ENCODE measurements at regions not wholly inside any gene's neighbourhood (a gene's known extent, or its start where the extent isn't known, plus 50 kb on each side); places are given as distances from the start of the nearest gene placed in this dataset.

GRCh38 chr16:87127766-87128147, 189.4 kb downstream of the C16orf95 start:
- no peak overlapping the region for H3K27ac ChIP-seq
- H3K27me3 ChIP-seq: no peaks in the 10 kb centered on the region
- no peaks in the 10 kb centered on the region for H3K36me3 ChIP-seq
- H3K4me3 ChIP-seq (ENCODE audit: low read depth in 1 of 2, low read length in 1 of 2): no peak overlapping the region
- TF ChIP-seq CTCF (IDR thresholded peaks at IDR 0.05): no peak
- no peaks in the 10 kb centered on the region for H3K9me3 ChIP-seq
- no peaks in the 10 kb centered on the region for H3K4me1 ChIP-seq (ENCODE audit: control insufficient read depth in 1 of 2, insufficient read depth in 1 of 2, low read depth in 1 of 2, low read length in 1 of 2)

- no peaks in the 10 kb centered on the region for H3K4me1 ChIP-seq (ENCODE audit: control insufficient read depth in 1 of 2, insufficient read depth in 1 of 2, low read depth in 1 of 2, low read length in 1 of 2)
- no peak overlapping the region for H3K27ac ChIP-seq
- no peaks in the 10 kb centered on the region for H3K9me3 ChIP-seq
- H3K4me3 ChIP-seq (ENCODE audit: low read depth in 1 of 2, low read length in 1 of 2): no peak overlapping the region
- no peaks in the 10 kb centered on the region for H3K27me3 ChIP-seq
- H3K36me3 ChIP-seq: no peaks in the 10 kb centered on the region
- TF ChIP-seq CTCF (IDR thresholded peaks at IDR 0.05): no peak
Observed at GRCh38 chr16:87129771-87130170, 187.4 kb downstream of the C16orf95 start.

- no peaks in the 10 kb centered on the region for H3K4me1 ChIP-seq (ENCODE audit: control insufficient read depth in 1 of 2, insufficient read depth in 1 of 2, low read depth in 1 of 2, low read length in 1 of 2)
- no peaks in the 10 kb centered on the region for H3K36me3 ChIP-seq
- H3K4me3 ChIP-seq (ENCODE audit: low read depth in 1 of 2, low read length in 1 of 2): no peak overlapping the region
- H3K27me3 ChIP-seq: no peaks in the 10 kb centered on the region
- H3K9me3 ChIP-seq: no peaks in the 10 kb centered on the region
- H3K27ac ChIP-seq: no peak overlapping the region
- TF ChIP-seq CTCF (IDR thresholded peaks at IDR 0.05): no peak
Observed at GRCh38 chr16:87131061-87131995, 185.9 kb downstream of the C16orf95 start.

GRCh38 chr16:87131996-87132345, 185.2 kb downstream of the C16orf95 start:
- H3K9me3 ChIP-seq: no peaks in the 10 kb centered on the region
- no peak for TF ChIP-seq CTCF (IDR thresholded peaks at IDR 0.05)

GRCh38 chr16:87132361-87133014, 184.7 kb downstream of the C16orf95 start:
- Histone ChIP-seq H3K27me3 (no peaks in the 10 kb centered on the region), H3K4me3 (ENCODE audit: low read depth in 1 of 2, low read length in 1 of 2) (no peak overlapping the region), H3K36me3 (no peaks in the 10 kb centered on the region), H3K9me3 (no peaks in the 10 kb centered on the region), H3K27ac (no peak overlapping the region), H3K4me1 (ENCODE audit: control insufficient read depth in 1 of 2, insufficient read depth in 1 of 2, low read depth in 1 of 2, low read length in 1 of 2) (no peaks in the 10 kb centered on the region)
- TF ChIP-seq CTCF (IDR thresholded peaks at IDR 0.05): no peak

More at GRCh38 chr16:87131996-87132345, 185.2 kb downstream of the C16orf95 start:
- H3K27me3 ChIP-seq: no peaks in the 10 kb centered on the region
- no peak overlapping the region for H3K4me3 ChIP-seq (ENCODE audit: low read depth in 1 of 2, low read length in 1 of 2)
- H3K27ac ChIP-seq: no peak overlapping the region
- no peaks in the 10 kb centered on the region for H3K4me1 ChIP-seq (ENCODE audit: control insufficient read depth in 1 of 2, insufficient read depth in 1 of 2, low read depth in 1 of 2, low read length in 1 of 2)
- no peaks in the 10 kb centered on the region for H3K36me3 ChIP-seq

Measured in neutrophil (primary cell).